Activated naive CD4-positive, alpha-beta T cell treated with anti-CD3 and anti-CD28 coated beads, Interleukin-2, amount 10 ng/mL, durations not matched to agents 7 days and 5 days (primary cell): ENCODE measurements at regions not wholly inside any gene's neighbourhood (a gene's known extent, or its start where the extent isn't known, plus 50 kb on each side); places are given as distances from the start of the nearest gene placed in this dataset.

ENCODE experiments used
- CTCF ChIA-PET: fragments of 350-600 bp; sonication (Branson Sonifier 250); formaldehyde crosslinking; loops from one replicate; lab custom pipeline; 2021; ENCODE audit warnings: antibody characterized with exemption; lab: Charles Lee
- DNase-seq: peaks from one replicate; pipeline ENCODE4 v3.0.0-alpha.2; 2020
- H3K27ac Mint-ChIP-seq: one replicate; pipeline ENCODE4 v1.8.0; 2021; ENCODE audit warnings: mild to moderate bottlenecking, moderate library complexity, mixed read lengths
- H3K27me3 Mint-ChIP-seq: one replicate; pipeline ENCODE4 v1.8.0; 2021; ENCODE audit warnings: mild to moderate bottlenecking, mixed read lengths
- H3K36me3 Mint-ChIP-seq: one replicate; pipeline ENCODE4 v1.8.0; 2021; ENCODE audit warnings: mixed read lengths
- H3K4me1 Mint-ChIP-seq: one replicate; pipeline ENCODE4 v1.8.0; 2021; ENCODE audit warnings: mixed read lengths
- H3K4me3 Mint-ChIP-seq: one replicate; pipeline ENCODE4 v1.8.0; 2021; ENCODE audit warnings: mild to moderate bottlenecking, moderate library complexity, mixed read lengths
- H3K9me3 Mint-ChIP-seq: one replicate; pipeline ENCODE4 v1.8.0; 2021; ENCODE audit warnings: mixed read lengths

- H3K27me3 Mint-ChIP-seq = peaks cover 73% of the 10 kb centered on the region
- CTCF ChIA-PET = interaction anchor here (0.7 kb wide), 1 partner anchor 179 kb away, joined by 3 read pairs; no protein-coding TSS in a partner anchor
- H3K36me3 Mint-ChIP-seq = no peaks in the 10 kb centered on the region
- H3K4me3 Mint-ChIP-seq = no peak overlapping the region
- peaks cover 1% of the 10 kb centered on the region for H3K4me1 Mint-ChIP-seq
- no peak overlapping the region for H3K27ac Mint-ChIP-seq
- no peak for DNase-seq
- H3K9me3 Mint-ChIP-seq = no peaks in the 10 kb centered on the region
Measured at GRCh38 chr20:50276119-50277063, 85.8 kb downstream of the CEBPB start.

- no peak overlapping the region for H3K27ac Mint-ChIP-seq
- H3K27me3 Mint-ChIP-seq = peaks cover 72% of the 10 kb centered on the region
- no peaks in the 10 kb centered on the region for H3K36me3 Mint-ChIP-seq
- H3K4me3 Mint-ChIP-seq = no peak overlapping the region
- DNase-seq = no peak
- no peaks in the 10 kb centered on the region for H3K9me3 Mint-ChIP-seq
- CTCF ChIA-PET = no interaction called here
- H3K4me1 Mint-ChIP-seq = no peaks in the 10 kb centered on the region
Measured at GRCh38 chr20:50277064-50277415, 86.4 kb downstream of the CEBPB start.

- Mint-ChIP-seq H3K27ac (no peak overlapping the region), H3K4me1 (no peaks in the 10 kb centered on the region), H3K27me3 (peaks cover 76% of the 10 kb centered on the region), H3K9me3 (no peaks in the 10 kb centered on the region), H3K4me3 (no peak overlapping the region), H3K36me3 (no peaks in the 10 kb centered on the region)
- CTCF ChIA-PET = no interaction called here
- DNase-seq = no peak
Measured at GRCh38 chr20:50277460-50278376, 87.1 kb downstream of the CEBPB start.

DNA sequence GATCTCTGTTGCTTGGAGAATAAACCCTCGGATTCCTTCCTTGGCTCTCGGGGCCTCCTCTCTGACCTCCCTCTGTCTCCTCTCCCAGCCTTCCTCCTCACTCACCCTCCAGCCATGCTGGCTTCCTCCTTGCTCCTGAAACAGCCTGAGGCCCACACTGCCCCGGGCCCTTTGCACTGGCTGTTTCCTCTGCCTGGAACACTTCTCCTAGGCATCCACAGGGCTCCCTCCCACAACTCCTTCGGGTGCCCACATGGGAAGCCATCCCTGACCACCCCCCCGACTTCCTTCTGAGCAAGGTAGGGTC, 87.7 kb downstream of the CEBPB start:
- Mint-ChIP-seq H3K27ac (no peak overlapping the region), H3K36me3 (no peaks in the 10 kb centered on the region)
- CTCF ChIA-PET = no interaction called here

DNA sequence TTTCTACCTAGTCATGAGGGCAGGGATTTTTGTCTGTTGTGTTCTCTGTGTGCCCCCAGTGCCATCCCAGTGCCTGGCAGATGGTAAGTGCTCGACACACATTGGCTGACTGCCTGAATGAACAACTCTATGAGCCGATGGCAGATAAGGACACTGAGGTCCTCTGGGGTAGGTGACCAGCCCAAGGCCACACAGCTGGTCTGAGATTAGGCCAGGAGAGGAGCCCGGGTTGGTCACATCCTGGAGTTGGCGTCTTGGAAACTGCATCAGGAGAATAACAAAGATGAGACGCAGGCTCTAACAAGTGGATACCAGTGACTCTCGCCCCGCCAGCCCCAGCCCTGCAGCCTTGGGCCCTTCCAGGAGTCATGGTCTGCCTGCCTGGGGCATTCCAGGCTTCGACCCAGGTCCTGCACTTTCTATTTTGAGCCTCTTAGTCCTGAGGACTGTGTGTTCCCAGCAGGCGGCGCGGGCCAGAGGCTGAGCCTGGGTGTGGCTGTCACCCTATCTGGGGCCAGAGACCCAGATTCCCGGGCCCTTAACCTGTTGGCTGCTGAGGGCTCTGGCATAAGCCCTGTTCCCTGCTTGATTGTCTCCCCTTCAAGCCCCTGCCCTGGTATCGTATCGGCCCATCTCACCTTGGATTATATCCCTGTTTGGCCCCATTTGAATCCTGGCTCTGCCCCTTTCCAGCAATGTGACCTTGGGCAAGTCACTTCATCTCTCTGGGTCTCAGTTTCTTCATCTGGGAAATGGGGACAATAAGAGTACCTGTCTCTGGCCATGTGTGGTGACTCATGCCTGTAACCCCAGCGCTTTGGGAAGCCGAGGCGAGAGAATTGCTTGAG, 88.3 kb downstream of the CEBPB start:
- CTCF ChIA-PET = no interaction called here
- Mint-ChIP-seq H3K4me3 (no peak overlapping the region), H3K36me3 (no peaks in the 10 kb centered on the region), H3K27me3 (peaks cover 77% of the 10 kb centered on the region), H3K9me3 (no peaks in the 10 kb centered on the region), H3K27ac (no peak overlapping the region), H3K4me1 (no peaks in the 10 kb centered on the region)
- no peak for DNase-seq

More for the DNA sequence above, 87.7 kb downstream of the CEBPB start:
- Mint-ChIP-seq H3K4me1 (no peaks in the 10 kb centered on the region), H3K9me3 (no peaks in the 10 kb centered on the region), H3K4me3 (no peak overlapping the region), H3K27me3 (peaks cover 76% of the 10 kb centered on the region)
- no peak for DNase-seq

DNA sequence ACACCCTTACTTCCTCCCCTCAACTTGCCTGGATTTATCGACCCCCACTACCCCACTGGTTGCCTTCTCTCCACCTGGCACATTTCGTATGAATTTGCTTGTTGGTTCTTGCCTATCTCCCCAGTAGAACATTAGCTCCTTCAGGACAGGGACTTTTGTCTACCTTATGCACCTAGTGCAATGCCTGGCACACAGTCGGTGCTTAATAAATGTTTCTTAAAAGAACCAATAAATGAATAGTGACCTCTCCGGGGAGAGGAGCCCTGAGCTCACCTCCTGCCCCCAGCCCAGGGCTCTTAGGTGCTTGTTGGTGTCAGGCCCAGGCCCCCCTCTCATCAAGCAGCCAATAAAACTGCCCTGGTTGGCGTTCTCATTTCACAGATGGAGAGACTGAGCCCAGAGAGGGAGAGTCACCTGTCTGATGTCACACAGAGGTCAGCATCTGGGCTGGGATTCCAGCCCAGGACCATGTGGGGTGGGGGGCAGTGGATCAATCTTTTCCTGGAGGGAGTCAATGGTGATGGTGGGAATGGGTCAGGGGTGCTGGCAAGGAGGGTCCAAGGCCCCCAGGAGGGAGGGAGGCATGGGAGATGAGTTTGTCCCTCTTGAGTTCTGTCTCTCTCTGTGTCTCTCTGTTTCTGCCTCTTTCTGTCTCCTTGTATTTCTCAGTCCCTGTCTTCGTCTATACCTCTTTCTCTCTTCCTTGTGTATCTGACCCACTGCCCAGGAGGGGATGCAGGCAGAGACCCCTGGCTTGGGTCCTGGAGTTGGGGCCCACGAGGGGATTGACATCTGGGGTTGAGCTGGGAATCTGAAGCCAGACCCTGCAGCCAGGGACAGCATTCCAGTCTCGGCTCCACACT, 89.6 kb downstream of the CEBPB start:
- Mint-ChIP-seq H3K4me3 (no peak overlapping the region), H3K27ac (no peak overlapping the region)
- CTCF ChIA-PET = no interaction called here

GRCh38 chr20:50280851-50281655, 90.4 kb downstream of the CEBPB start:
- no peak for DNase-seq
- Mint-ChIP-seq H3K27me3 (peaks cover 58% of the 10 kb centered on the region), H3K27ac (no peak overlapping the region), H3K4me1 (peaks cover 5% of the 10 kb centered on the region), H3K9me3 (no peaks in the 10 kb centered on the region), H3K36me3 (no peaks in the 10 kb centered on the region), H3K4me3 (no peak overlapping the region)
- CTCF ChIA-PET = interaction anchor here (1.4 kb wide), 1 partner anchor 10 kb away, joined by 3 read pairs; no protein-coding TSS in a partner anchor

More for the DNA sequence above, 89.6 kb downstream of the CEBPB start:
- Mint-ChIP-seq H3K9me3 (no peaks in the 10 kb centered on the region), H3K4me1 (peaks cover 5% of the 10 kb centered on the region), H3K27me3 (peaks cover 65% of the 10 kb centered on the region), H3K36me3 (no peaks in the 10 kb centered on the region)
- no peak for DNase-seq

GRCh38 chr20:50281831-50282591, 91.4 kb downstream of the CEBPB start:
- Mint-ChIP-seq H3K27ac (no peak overlapping the region), H3K27me3 (peaks cover 56% of the 10 kb centered on the region), H3K36me3 (no peaks in the 10 kb centered on the region), H3K9me3 (no peaks in the 10 kb centered on the region), H3K4me3 (no peak overlapping the region), H3K4me1 (peaks cover 5% of the 10 kb centered on the region)
- DNase-seq = no peak
- CTCF ChIA-PET = interaction anchor here (1.4 kb wide), 1 partner anchor 9 kb away, joined by 3 read pairs; no protein-coding TSS in a partner anchor

DNA sequence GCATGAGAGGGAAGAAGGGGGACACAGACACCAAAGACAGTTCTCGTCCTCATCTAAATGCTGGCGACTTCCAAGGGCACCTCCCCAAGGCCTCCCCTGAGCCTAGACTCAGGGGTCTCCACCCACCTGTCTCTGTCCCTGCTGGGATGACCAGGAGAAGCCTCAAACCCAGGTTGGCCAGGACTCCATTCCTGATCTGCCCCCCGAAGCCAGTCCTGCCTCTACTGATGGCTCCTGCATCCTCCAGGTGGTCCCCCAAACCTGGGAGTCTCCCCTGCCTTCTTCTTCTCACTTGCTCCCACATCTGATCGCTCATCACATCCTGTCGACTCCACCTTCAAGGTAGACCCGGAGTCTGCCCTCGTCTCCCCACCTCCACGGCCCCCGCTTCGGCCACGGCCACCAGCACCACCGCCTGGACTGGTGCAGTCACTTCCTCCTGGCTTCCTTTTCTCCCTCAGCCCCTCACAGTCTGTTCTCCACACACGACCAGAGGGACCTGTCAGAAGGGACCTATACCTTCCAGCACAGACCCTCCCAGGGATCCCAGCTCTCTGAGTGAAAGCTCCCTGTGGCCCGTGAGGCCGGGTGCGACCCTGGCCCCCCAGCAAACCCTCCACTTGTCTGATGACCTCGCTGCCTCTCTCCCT, 92.1 kb downstream of the CEBPB start:
- Mint-ChIP-seq H3K36me3 (no peaks in the 10 kb centered on the region), H3K27me3 (peaks cover 53% of the 10 kb centered on the region), H3K9me3 (no peaks in the 10 kb centered on the region), H3K4me1 (peaks cover 5% of the 10 kb centered on the region), H3K4me3 (no peak overlapping the region), H3K27ac (peak overlapping the region; percentile 28)
- CTCF ChIA-PET = interaction anchor here (1.0 to 1.4 kb wide), 2 partner anchors 9 to 10 kb away, joined by 3 read pairs; no protein-coding TSS in a partner anchor
- no peak for DNase-seq

GRCh38 chr20:50283370-50283769, 92.7 kb downstream of the CEBPB start:
- Mint-ChIP-seq H3K27me3 (peaks cover 48% of the 10 kb centered on the region), H3K36me3 (no peaks in the 10 kb centered on the region), H3K9me3 (no peaks in the 10 kb centered on the region), H3K4me1 (peaks cover 5% of the 10 kb centered on the region), H3K4me3 (no peak overlapping the region), H3K27ac (no peak overlapping the region)
- DNase-seq = no peak
- CTCF ChIA-PET = interaction anchor here (1.0 kb wide), 1 partner anchor 9 kb away, joined by 3 read pairs; no protein-coding TSS in a partner anchor

GRCh38 chr20:50283922-50284810, 93.5 kb downstream of the CEBPB start:
- Mint-ChIP-seq H3K9me3 (no peaks in the 10 kb centered on the region), H3K27ac (no peak overlapping the region), H3K27me3 (peaks cover 50% of the 10 kb centered on the region), H3K4me3 (no peak overlapping the region), H3K4me1 (peaks cover 5% of the 10 kb centered on the region), H3K36me3 (no peaks in the 10 kb centered on the region)
- DNase-seq = no peak
- CTCF ChIA-PET = no interaction called here
